ENCODE measurements at regions not wholly inside any gene's neighbourhood (a gene's known extent, or its start where the extent isn't known, plus 50 kb on each side); places are given as distances from the start of the nearest gene placed in this dataset.

DNA sequence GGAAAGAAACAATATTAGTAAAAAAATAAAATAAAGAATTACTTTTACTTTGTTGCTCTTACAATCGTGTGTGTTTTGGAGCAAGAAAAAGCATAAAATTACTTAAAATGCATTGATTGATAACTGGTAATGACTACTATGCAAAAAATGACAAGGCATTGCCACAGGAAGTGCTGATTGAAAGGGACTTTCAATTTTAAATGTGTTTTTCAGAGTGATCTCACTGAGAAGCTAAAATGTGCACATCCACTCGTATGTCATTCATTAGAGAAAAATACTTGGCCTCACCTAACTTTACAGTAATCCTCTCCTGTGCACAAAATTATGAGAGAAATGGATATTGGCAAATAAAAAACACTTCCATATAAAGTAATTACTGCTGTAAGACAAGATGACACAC lies 934.9 kb downstream of the SLITRK6 start:
- POLR2A ChIA-PET (ENCODE audit: low non-redundant PET) = no interaction called here

DNA sequence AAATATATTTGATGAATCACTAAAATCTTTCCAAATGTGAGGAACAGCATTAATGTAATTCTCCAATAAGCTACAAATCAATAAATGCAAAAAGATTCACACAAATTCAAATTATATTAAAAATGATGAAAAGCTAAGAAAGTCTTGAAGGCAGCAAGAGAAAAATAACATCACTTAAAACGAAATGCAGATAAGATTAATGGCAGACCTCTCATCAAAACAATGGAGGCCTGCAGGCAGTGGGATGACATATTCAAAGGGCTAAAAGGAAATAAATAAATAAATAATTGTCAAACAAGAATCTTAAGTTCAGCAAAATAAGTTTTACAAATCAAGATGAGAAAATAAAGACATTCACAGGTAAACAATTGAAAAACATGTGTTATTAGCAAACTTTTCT lies 952.1 kb downstream of the SLITRK6 start:
- intact Hi-C loops (cut with micrococcal nuclease; ENCODE audit: unreplicated experiment) = no loop called here
- POLR2A ChIA-PET (ENCODE audit: low non-redundant PET) = no interaction called here
- no TSS peak for BruUV-seq (replicated peaks)
- Histone ChIP-seq H3K9me3 (ENCODE audit: low read depth, low read length, poor library complexity, severe bottlenecking) (no peaks in the 10 kb centered on the region), H3K27me3 (replicated peaks; ENCODE audit: insufficient read depth, low read depth, low read length, poor library complexity) (no peaks in the 10 kb centered on the region), H3K27ac (ENCODE audit: low read depth, low read length, poor library complexity, severe bottlenecking) (no peak overlapping the region), H3K4me3 (ENCODE audit: low read depth, low read length, poor library complexity, severe bottlenecking) (no peak overlapping the region), H3K4me1 (ENCODE audit: insufficient read depth, low read length, poor library complexity, severe bottlenecking) (no peaks in the 10 kb centered on the region), H3K36me3 (ENCODE audit: insufficient read depth, low read length, poor library complexity, severe bottlenecking) (no peaks in the 10 kb centered on the region)
- CTCF ChIA-PET = no interaction called here
- no peak for TF ChIP-seq EZH2 (IDR thresholded peaks at IDR 0.05; ENCODE audit: borderline replicate concordance, low read depth, low read length, poor library complexity, severe bottlenecking)
- TF ChIP-seq, protein P1, sequence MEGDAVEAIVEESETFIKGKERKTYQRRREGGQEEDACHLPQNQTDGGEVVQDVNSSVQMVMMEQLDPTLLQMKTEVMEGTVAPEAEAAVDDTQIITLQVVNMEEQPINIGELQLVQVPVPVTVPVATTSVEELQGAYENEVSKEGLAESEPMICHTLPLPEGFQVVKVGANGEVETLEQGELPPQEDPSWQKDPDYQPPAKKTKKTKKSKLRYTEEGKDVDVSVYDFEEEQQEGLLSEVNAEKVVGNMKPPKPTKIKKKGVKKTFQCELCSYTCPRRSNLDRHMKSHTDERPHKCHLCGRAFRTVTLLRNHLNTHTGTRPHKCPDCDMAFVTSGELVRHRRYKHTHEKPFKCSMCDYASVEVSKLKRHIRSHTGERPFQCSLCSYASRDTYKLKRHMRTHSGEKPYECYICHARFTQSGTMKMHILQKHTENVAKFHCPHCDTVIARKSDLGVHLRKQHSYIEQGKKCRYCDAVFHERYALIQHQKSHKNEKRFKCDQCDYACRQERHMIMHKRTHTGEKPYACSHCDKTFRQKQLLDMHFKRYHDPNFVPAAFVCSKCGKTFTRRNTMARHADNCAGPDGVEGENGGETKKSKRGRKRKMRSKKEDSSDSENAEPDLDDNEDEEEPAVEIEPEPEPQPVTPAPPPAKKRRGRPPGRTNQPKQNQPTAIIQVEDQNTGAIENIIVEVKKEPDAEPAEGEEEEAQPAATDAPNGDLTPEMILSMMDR (conservative IDR thresholded peaks at IDR 0.05; ENCODE audit: low read depth, low read length) = no peak
- DNase-seq (ENCODE audit: low spot score) = no peak

More for the DNA sequence above, 934.9 kb downstream of the SLITRK6 start:
- no peak overlapping the region for H3K27ac ChIP-seq (ENCODE audit: low read depth, low read length, poor library complexity, severe bottlenecking)
- CTCF ChIA-PET = no interaction called here
- no peak for DNase-seq (ENCODE audit: low spot score)
- no peaks in the 10 kb centered on the region for H3K9me3 ChIP-seq (ENCODE audit: low read depth, low read length, poor library complexity, severe bottlenecking)
- no peak overlapping the region for H3K4me3 ChIP-seq (ENCODE audit: low read depth, low read length, poor library complexity, severe bottlenecking)
- H3K27me3 ChIP-seq (replicated peaks; ENCODE audit: insufficient read depth, low read depth, low read length, poor library complexity) = no peaks in the 10 kb centered on the region
- intact Hi-C loops (cut with micrococcal nuclease; ENCODE audit: unreplicated experiment) = no loop called here
- no peak for TF ChIP-seq EZH2 (IDR thresholded peaks at IDR 0.05; ENCODE audit: borderline replicate concordance, low read depth, low read length, poor library complexity, severe bottlenecking)
- TF ChIP-seq, protein P1 (conservative IDR thresholded peaks at IDR 0.05; ENCODE audit: low read depth, low read length) = no peak
- peaks cover 23% of the 10 kb centered on the region for H3K4me1 ChIP-seq (ENCODE audit: insufficient read depth, low read length, poor library complexity, severe bottlenecking)
- no TSS peak for BruUV-seq (replicated peaks)
- no peaks in the 10 kb centered on the region for H3K36me3 ChIP-seq (ENCODE audit: insufficient read depth, low read length, poor library complexity, severe bottlenecking)

DNA sequence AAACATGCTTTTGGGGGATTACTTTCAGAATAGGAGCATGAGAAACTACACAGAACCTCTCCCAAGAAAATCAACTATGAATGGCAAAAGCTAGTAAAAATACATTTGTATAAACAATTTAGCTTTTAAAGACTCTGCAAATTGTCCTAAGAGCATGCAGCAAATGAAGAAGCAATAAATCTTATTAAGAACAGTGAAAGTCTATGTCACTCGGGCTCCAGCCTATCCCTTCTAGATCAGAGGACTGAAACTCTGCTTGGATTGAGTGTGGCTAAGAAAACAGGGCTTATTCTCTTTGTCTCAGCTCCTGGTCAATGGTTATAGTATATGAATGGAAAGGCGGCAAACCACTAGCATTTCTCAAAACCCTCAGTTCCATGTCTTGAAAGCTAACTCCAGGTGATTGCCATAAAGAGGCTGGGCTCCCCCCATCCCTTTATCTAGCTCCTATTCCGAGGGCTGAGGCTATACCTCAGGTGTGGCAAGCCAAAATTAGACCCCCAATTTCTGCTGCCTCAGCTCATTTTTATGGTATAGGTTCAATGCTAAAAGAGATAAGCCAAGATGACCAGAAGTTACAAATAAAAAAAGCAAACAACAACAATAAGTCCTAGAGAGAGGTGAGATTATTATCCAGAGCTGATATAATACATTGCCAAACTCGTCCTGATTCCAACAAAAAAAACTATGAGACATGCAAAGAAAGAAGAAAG lies 953.2 kb downstream of the SLITRK6 start:
- CTCF ChIA-PET = no interaction called here
- POLR2A ChIA-PET (ENCODE audit: low non-redundant PET) = no interaction called here
- no peak for DNase-seq (ENCODE audit: low spot score)
- BruUV-seq (replicated peaks) = no TSS peak
- H3K4me3 ChIP-seq (ENCODE audit: low read depth, low read length, poor library complexity, severe bottlenecking) = no peak overlapping the region
- H3K9me3 ChIP-seq (ENCODE audit: low read depth, low read length, poor library complexity, severe bottlenecking) = no peaks in the 10 kb centered on the region
- TF ChIP-seq EZH2 (IDR thresholded peaks at IDR 0.05; ENCODE audit: borderline replicate concordance, low read depth, low read length, poor library complexity, severe bottlenecking) = no peak
- TF ChIP-seq, protein P1 (conservative IDR thresholded peaks at IDR 0.05; ENCODE audit: low read depth, low read length) = no peak
- no peak overlapping the region for H3K27ac ChIP-seq (ENCODE audit: low read depth, low read length, poor library complexity, severe bottlenecking)
- no peaks in the 10 kb centered on the region for H3K27me3 ChIP-seq (replicated peaks; ENCODE audit: insufficient read depth, low read depth, low read length, poor library complexity)
- intact Hi-C loops (cut with micrococcal nuclease; ENCODE audit: unreplicated experiment) = loop anchor here (2.0 kb wide), 1 partner anchor 963 kb away; no protein-coding TSS in a partner anchor
- H3K4me1 ChIP-seq (ENCODE audit: insufficient read depth, low read length, poor library complexity, severe bottlenecking) = no peaks in the 10 kb centered on the region
- no peaks in the 10 kb centered on the region for H3K36me3 ChIP-seq (ENCODE audit: insufficient read depth, low read length, poor library complexity, severe bottlenecking)
